A673 (cell line): ENCODE measurements at regions not wholly inside any gene's neighbourhood (a gene's known extent, or its start where the extent isn't known, plus 50 kb on each side); places are given as distances from the start of the nearest gene placed in this dataset.

Source experiments
- BruUV-seq: library from RNA; stranded (reverse); fragments of 400-500 nt; replicated peaks from 2 replicates; lab custom pipeline; 2021; lab: Mats Ljungman, UMichigan
- CTCF ChIA-PET: fragments of 300-600 bp; sonication (Branson Sonifier 250); formaldehyde crosslinking; loops from one replicate; lab custom pipeline; 2022; ENCODE audit warnings: antibody characterized with exemption; lab: Charles Lee
- POLR2A ChIA-PET: fragments of 300-600 bp; sonication (Branson Sonifier 250); formaldehyde crosslinking; loops from one replicate; lab custom pipeline; 2022; ENCODE audit warnings: antibody characterized with exemption; ENCODE audit not compliant: low non-redundant PET; lab: Charles Lee
- DNase-seq: peaks from one replicate; pipeline ENCODE4 v3.0.0-alpha.2; 2015; ENCODE audit warnings: low spot score
- H3K27ac ChIP-seq: fragments of 200-600 bp; sonication (generic); 2 replicates; pipeline ENCODE4 v1.5.1; 2016; ENCODE audit warnings: mixed run types, low read depth, mild to moderate bottlenecking, mixed read lengths, antibody characterized with exemption, low read length; ENCODE audit not compliant: poor library complexity, severe bottlenecking
- H3K27me3 ChIP-seq: fragments of 200-600 bp; sonication (generic); replicated peaks from 2 replicates; pipeline ENCODE4 v1.6.1; 2017; ENCODE audit warnings: mixed run types, low read depth, mild to moderate bottlenecking, mixed read lengths, antibody characterized with exemption, low read length; ENCODE audit not compliant: insufficient read depth, poor library complexity
- H3K36me3 ChIP-seq: fragments of 200-600 bp; sonication (generic); 2 replicates; pipeline ENCODE4 v1.6.1; 2016; ENCODE audit warnings: mixed run types, mild to moderate bottlenecking, mixed read lengths, antibody characterized with exemption, low read length; ENCODE audit not compliant: insufficient read depth, poor library complexity, severe bottlenecking
- H3K4me1 ChIP-seq: fragments of 200-600 bp; sonication (generic); 2 replicates; pipeline ENCODE4 v1.6.1; 2017; ENCODE audit warnings: mixed run types, mild to moderate bottlenecking, mixed read lengths, antibody characterized with exemption, low read length; ENCODE audit not compliant: insufficient read depth, poor library complexity, severe bottlenecking
- H3K4me3 ChIP-seq: fragments of 200-600 bp; sonication (generic); 2 replicates; pipeline ENCODE4 v1.5.1; 2016; ENCODE audit warnings: low read depth, mixed run types, mild to moderate bottlenecking, mixed read lengths, low read length; ENCODE audit not compliant: poor library complexity, severe bottlenecking
- H3K9me3 ChIP-seq: fragments of 200-600 bp; sonication (generic); 2 replicates; pipeline ENCODE4 v1.6.1; 2016; ENCODE audit warnings: mixed run types, low read depth, mild to moderate bottlenecking, mixed read lengths, antibody characterized with exemption, low read length; ENCODE audit not compliant: poor library complexity, severe bottlenecking
- EZH2 ChIP-seq: fragments of 200-600 bp; sonication (generic); IDR thresholded peaks from 2 replicates; pipeline ENCODE4 v1.6.1; 2017; ENCODE audit warnings: borderline replicate concordance, low read depth, mild to moderate bottlenecking, mixed read lengths, antibody characterized with exemption, low read length; ENCODE audit not compliant: poor library complexity, severe bottlenecking
- intact Hi-C: fragments of 100-400 bp; cut with micrococcal nuclease; formaldehyde crosslinking; loops from one replicate; pipeline ENCODE4 v1.10.0; 2022; ENCODE audit not compliant: unreplicated experiment
- TF ChIP-seq, protein P1 (sequence below): fragments of 300-800, 200-600 bp; sonication (generic); conservative IDR thresholded peaks from 2 replicates; pipeline ENCODE4 v1.5.1; 2017; ENCODE audit warnings: low read depth, mild to moderate bottlenecking, antibody characterized with exemption, low read length, moderate library complexity, mixed read lengths

DNA sequence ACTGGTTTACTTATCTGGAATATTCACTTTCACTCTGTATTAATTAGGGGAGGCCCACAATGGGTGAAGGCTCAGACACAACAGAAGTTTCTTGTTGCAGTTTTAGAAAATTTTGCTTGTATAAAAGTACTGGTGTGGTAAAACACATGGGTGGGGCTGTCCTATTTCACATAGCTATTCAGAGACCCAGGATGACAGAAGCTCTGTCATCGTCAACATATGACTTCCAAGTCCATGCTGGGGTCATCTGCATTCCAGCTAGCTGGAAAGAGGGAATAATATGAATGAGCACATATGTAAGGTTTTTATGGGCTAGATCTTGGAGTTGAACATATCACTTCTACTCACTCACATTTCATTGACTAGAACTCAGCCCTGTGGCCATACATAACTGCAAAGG lies 166.4 kb upstream of the KCTD3 start:
- intact Hi-C loops, result no loop called here
- H3K4me3 ChIP-seq, result no peak overlapping the region
- no TSS peak for BruUV-seq
- CTCF ChIA-PET, result no interaction called here
- no peaks in the 10 kb centered on the region for H3K9me3 ChIP-seq
- DNase-seq, result no peak
- POLR2A ChIA-PET, result no interaction called here
- no peaks in the 10 kb centered on the region for H3K4me1 ChIP-seq
- no peak overlapping the region for H3K27ac ChIP-seq
- H3K36me3 ChIP-seq, result no peaks in the 10 kb centered on the region
- no peak for TF ChIP-seq EZH2
- TF ChIP-seq, protein P1, sequence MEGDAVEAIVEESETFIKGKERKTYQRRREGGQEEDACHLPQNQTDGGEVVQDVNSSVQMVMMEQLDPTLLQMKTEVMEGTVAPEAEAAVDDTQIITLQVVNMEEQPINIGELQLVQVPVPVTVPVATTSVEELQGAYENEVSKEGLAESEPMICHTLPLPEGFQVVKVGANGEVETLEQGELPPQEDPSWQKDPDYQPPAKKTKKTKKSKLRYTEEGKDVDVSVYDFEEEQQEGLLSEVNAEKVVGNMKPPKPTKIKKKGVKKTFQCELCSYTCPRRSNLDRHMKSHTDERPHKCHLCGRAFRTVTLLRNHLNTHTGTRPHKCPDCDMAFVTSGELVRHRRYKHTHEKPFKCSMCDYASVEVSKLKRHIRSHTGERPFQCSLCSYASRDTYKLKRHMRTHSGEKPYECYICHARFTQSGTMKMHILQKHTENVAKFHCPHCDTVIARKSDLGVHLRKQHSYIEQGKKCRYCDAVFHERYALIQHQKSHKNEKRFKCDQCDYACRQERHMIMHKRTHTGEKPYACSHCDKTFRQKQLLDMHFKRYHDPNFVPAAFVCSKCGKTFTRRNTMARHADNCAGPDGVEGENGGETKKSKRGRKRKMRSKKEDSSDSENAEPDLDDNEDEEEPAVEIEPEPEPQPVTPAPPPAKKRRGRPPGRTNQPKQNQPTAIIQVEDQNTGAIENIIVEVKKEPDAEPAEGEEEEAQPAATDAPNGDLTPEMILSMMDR, result no peak
- peaks cover 6% of the 10 kb centered on the region for H3K27me3 ChIP-seq

DNA sequence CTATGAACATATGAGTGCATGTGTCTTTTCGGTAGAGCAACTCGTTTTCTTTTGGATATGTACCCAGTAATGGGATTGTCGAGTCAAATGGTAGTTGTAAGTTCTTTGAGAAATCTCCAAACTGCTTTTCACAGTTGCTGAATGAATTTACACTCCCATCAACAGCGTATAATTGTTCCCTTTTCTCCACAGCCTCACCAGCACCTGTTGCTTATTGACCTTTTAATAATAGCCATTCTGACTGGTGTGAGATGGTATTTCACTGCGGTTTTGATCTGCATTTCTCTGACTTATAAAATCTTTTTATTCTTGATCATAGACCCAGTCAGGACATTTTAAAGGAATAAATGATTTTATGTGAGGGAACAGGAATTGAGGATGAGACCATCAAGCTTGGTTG lies 165.0 kb upstream of the KCTD3 start:
- ChIA-PET CTCF (no interaction called here), POLR2A (no interaction called here)
- Histone ChIP-seq H3K9me3 (no peaks in the 10 kb centered on the region), H3K27me3 (peaks cover 14% of the 10 kb centered on the region), H3K36me3 (no peaks in the 10 kb centered on the region), H3K4me3 (no peak overlapping the region), H3K27ac (no peak overlapping the region), H3K4me1 (no peaks in the 10 kb centered on the region)
- intact Hi-C loops, result no loop called here
- BruUV-seq, result no TSS peak
- TF ChIP-seq EZH2, result no peak
- TF ChIP-seq, protein P1, result no peak
- no peak for DNase-seq

- TF ChIP-seq EZH2, result no peak
- TF ChIP-seq, protein P1, result no peak
- no peaks in the 10 kb centered on the region for H3K4me1 ChIP-seq
- H3K27me3 ChIP-seq, result peaks cover 21% of the 10 kb centered on the region
- CTCF ChIA-PET, result no interaction called here
- no peak for DNase-seq
- H3K36me3 ChIP-seq, result no peaks in the 10 kb centered on the region
- H3K4me3 ChIP-seq, result no peak overlapping the region
- no TSS peak for BruUV-seq
- no peak overlapping the region for H3K27ac ChIP-seq
- intact Hi-C loops, result no loop called here
- no peaks in the 10 kb centered on the region for H3K9me3 ChIP-seq
- POLR2A ChIA-PET, result no interaction called here
Measured at GRCh38 chr1:215405211-215405610, 161.9 kb upstream of the KCTD3 start.
